Right atrium auricular region (tissue), 2 donors: ENCODE measurements at regions not wholly inside any gene's neighbourhood (a gene's known extent, or its start where the extent isn't known, plus 50 kb on each side); places are given as distances from the start of the nearest gene placed in this dataset.

Experiments used
- DNase-seq: peaks from one replicate; pipeline ENCODE4 v3.0.0-alpha.2; 2019; ENCODE audit warnings: low spot score
- H3K27ac ChIP-seq, 2 donors: fragments of 200-600 bp; sonication (generic); 1 replicate in 1 of 2; 2 replicates in 1 of 2; pipeline ENCODE4 v1.5.1; 2016 to 2019
- H3K27me3 ChIP-seq, 2 donors: fragments of 200-600 bp; sonication (generic); one replicate each; pipeline versions ENCODE4 v1.5.1 to v1.6.0; 2017 to 2019
- H3K36me3 ChIP-seq: fragments of 200-600 bp; sonication (generic); one replicate; pipeline ENCODE4 v1.5.1; 2016
- H3K4me1 ChIP-seq, 2 donors: fragments of 200-600 bp; sonication (generic); one replicate each; pipeline versions ENCODE4 v1.5.1 to v1.6.0; 2017 to 2019
- H3K4me3 ChIP-seq, 2 donors: fragments of 200-600 bp; sonication (generic); 1 replicate in 1 of 2; 2 replicates in 1 of 2; pipeline ENCODE4 v1.5.1; 2017 to 2019; ENCODE audit warnings: mild to moderate bottlenecking in 1 of 2, moderate library complexity in 1 of 2
- H3K9me3 ChIP-seq, 2 donors: fragments of 200-600 bp; sonication (generic); one replicate each; pipeline ENCODE4 v1.5.1; 2019
- CTCF ChIP-seq, 2 donors: fragments of 200-600 bp; sonication (generic); IDR thresholded peaks; one replicate each; pipeline ENCODE4 v1.5.1; 2019; ENCODE audit warnings: antibody characterized with exemption in 2 of 2

DNA sequence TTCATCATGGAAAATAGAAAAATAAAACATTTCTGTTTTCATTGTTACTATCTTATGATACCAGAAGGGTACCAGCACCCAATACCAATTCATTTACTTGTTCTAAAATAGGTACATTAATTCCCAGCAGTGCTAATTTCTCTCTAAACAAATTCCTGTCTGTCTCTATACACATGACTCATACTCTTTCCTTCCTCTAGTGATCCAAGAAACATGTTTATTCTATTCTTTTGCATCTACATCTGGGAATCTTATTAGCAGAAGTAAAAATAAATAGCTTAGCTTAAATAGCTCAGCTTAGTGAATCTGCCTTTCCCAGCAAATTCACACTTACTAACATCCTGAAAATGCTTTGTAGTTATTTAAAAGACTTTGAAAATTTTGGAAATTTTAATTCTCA lies 84.5 kb upstream of the MAPRE2 start:
- DNase-seq = no peak
- Histone ChIP-seq H3K4me1 (peaks cover 0 to 4% of the 10 kb centered on the region in 2 donors), H3K9me3 (peaks cover 0 to 3% of the 10 kb centered on the region in 2 donors), H3K4me3 (no peak overlapping the region), H3K27ac (no peak overlapping the region), H3K27me3 (no peaks in the 10 kb centered on the region), H3K36me3 (no peaks in the 10 kb centered on the region)
- no peak for TF ChIP-seq CTCF (IDR thresholded peaks at IDR 0.05)

- no peak for DNase-seq
- H3K27ac ChIP-seq = no peak overlapping the region
- no peak for TF ChIP-seq CTCF (IDR thresholded peaks at IDR 0.05)
Measured at GRCh38 chr18:34957119-34957863, 83.9 kb upstream of the MAPRE2 start.

GRCh38 chr18:34957864-34958259 lies 83.4 kb upstream of the MAPRE2 start:
- no peak for TF ChIP-seq CTCF (IDR thresholded peaks at IDR 0.05)
- H3K9me3 ChIP-seq = peaks cover 0 to 3% of the 10 kb centered on the region in 2 donors
- H3K27me3 ChIP-seq = no peaks in the 10 kb centered on the region
- H3K27ac ChIP-seq = no peak overlapping the region
- no peak overlapping the region for H3K4me3 ChIP-seq
- H3K4me1 ChIP-seq = peaks cover 0 to 4% of the 10 kb centered on the region in 2 donors
- DNase-seq = no peak
- H3K36me3 ChIP-seq = no peaks in the 10 kb centered on the region

More at GRCh38 chr18:34957119-34957863, 83.9 kb upstream of the MAPRE2 start:
- Histone ChIP-seq H3K27me3 (no peaks in the 10 kb centered on the region), H3K4me3 (no peak overlapping the region), H3K36me3 (no peaks in the 10 kb centered on the region), H3K4me1 (peaks cover 0 to 4% of the 10 kb centered on the region in 2 donors), H3K9me3 (peaks cover 0 to 3% of the 10 kb centered on the region in 2 donors)

DNA sequence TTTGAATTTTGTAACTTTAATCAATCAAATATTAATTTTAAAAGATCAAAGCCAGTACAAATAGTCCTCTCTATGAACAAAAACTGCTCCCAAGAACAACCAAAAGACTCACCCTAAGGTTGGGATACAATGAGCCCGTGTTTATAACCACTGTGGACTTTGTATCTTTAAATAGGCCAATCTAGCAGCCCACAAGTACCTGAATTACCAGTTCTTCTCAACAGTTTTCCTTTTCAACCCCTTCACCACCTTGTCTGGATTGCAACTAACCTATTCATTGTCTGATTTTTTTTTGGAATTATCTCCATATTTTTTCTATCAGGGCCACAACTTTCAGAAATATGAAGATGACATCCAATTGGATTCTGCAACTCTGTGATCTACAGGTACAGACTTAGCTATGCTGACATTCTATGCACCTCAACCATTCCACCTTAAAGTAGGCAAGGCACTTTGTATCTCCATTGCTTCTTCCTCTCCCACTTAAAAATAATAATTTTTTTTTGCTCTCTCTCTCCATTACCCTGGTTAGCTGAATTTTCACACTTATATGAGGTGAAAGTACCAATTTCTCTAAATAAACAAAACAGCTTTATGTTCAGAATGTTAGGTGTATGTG lies 81.9 kb upstream of the MAPRE2 start:
- TF ChIP-seq CTCF (IDR thresholded peaks at IDR 0.05) = no peak
- no peaks in the 10 kb centered on the region for H3K27me3 ChIP-seq
- H3K9me3 ChIP-seq = peaks cover 0 to 3% of the 10 kb centered on the region in 2 donors
- DNase-seq = no peak
- no peaks in the 10 kb centered on the region for H3K36me3 ChIP-seq
- no peak overlapping the region for H3K4me3 ChIP-seq
- peaks cover 0 to 4% of the 10 kb centered on the region in 2 donors for H3K4me1 ChIP-seq
- no peak overlapping the region for H3K27ac ChIP-seq

DNA sequence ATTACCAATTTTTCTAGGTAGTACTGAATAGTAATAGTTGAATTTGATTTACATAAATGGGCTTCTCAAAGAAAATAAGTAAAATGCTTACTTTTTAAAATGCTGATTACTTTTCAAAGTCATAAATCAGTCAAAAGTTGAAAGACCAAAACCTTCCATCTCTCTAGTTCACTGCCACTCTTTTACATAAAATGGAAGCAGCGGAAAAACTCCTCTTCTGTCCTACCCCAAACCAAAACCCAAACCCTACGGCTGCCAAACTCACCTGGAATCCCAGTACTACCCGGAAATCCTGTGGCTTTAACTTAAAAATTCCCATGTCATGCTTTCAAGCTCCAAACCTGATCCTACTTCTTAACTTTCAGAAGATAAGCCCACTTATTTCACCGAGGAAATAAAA lies 81.2 kb upstream of the MAPRE2 start:
- Histone ChIP-seq H3K27me3 (no peaks in the 10 kb centered on the region), H3K4me1 (peaks cover 0 to 4% of the 10 kb centered on the region in 2 donors), H3K4me3 (no peak overlapping the region), H3K27ac (no peak overlapping the region), H3K36me3 (no peaks in the 10 kb centered on the region), H3K9me3 (peaks cover 0 to 3% of the 10 kb centered on the region in 2 donors)
- no peak for TF ChIP-seq CTCF (IDR thresholded peaks at IDR 0.05)
- DNase-seq = no peak
